NB4 (cell line): ENCODE measurements at regions not wholly inside any gene's neighbourhood (a gene's known extent, or its start where the extent isn't known, plus 50 kb on each side); places are given as distances from the start of the nearest gene placed in this dataset.
"Not testable (repeated sequence)": the region's sequence is repeated elsewhere in the genome, so short reads cannot be mapped to it uniquely, and the experiment has no call there.

ENCODE experiments used
- CTCF ChIP-seq: IDR thresholded peaks from one replicate; pipeline ENCODE4 v1.5.1; 2012; ENCODE audit warnings: low read depth, low read length
- MAX ChIP-seq: IDR thresholded peaks from 2 replicates; pipeline ENCODE4 v1.6.1; 2011; ENCODE audit warnings: low read depth, low read length
- MYC ChIP-seq: IDR thresholded peaks from 2 replicates; pipeline ENCODE4 v1.6.1; 2011; ENCODE audit warnings: low read depth, low read length
- POLR2A ChIP-seq: IDR thresholded peaks from 2 replicates; pipeline ENCODE4 v1.6.1; 2011; ENCODE audit warnings: mild to moderate bottlenecking; ENCODE audit not compliant: insufficient read length; ENCODE audit errors: extremely low read depth

- not testable (repeated sequence) for TF ChIP-seq POLR2A, CTCF, MYC, MAX
Observed at GRCh38 chrX:39068634-39069033, 267.4 kb downstream of the MID1IP1 start.
